ENCODE measurements at regions not wholly inside any gene's neighbourhood (a gene's known extent, or its start where the extent isn't known, plus 50 kb on each side); places are given as distances from the start of the nearest gene placed in this dataset.

GRCh38 chr4:129821073-129821472 lies 725.1 kb downstream of the C4orf33 start:
- no peak overlapping the region for H2BK120ac ChIP-seq (ENCODE audit: insufficient read depth, low read length, poor library complexity)
- H3K4me1 ChIP-seq (ENCODE audit: control insufficient read depth in 1 of 2, insufficient read depth in 2 of 2, low read length in 2 of 2), result no peaks in the 10 kb centered on the region
- H2BK12ac ChIP-seq (ENCODE audit: low read length), result no peak overlapping the region
- no peaks in the 10 kb centered on the region for H3K27me3 ChIP-seq (ENCODE audit: insufficient read depth, low read length)
- H4K12ac ChIP-seq (ENCODE audit: low read depth, low read length), result no peak overlapping the region
- H3K9me3 ChIP-seq (ENCODE audit: insufficient read depth, low read depth, low read length), result no peaks in the 10 kb centered on the region
- H3K79me2 ChIP-seq (ENCODE audit: control insufficient read depth, insufficient read depth, low read length, poor library complexity), result no peaks in the 10 kb centered on the region
- H2BK5ac ChIP-seq (ENCODE audit: low read depth, low read length, poor library complexity), result no peak overlapping the region
- no peak overlapping the region for H3K14ac ChIP-seq (ENCODE audit: low read length)
- H4K8ac ChIP-seq (ENCODE audit: low read depth, low read length), result no peak overlapping the region
- H3K36me3 ChIP-seq (ENCODE audit: control insufficient read depth in 1 of 2, insufficient read depth in 2 of 2, low read length in 2 of 2), result no peaks in the 10 kb centered on the region
- WGBS (ENCODE audit: extremely low coverage, insufficient coverage, insufficient read length), result no CpG with 5 or more reads among the region's 1 CpG
- H3K18ac ChIP-seq (ENCODE audit: low read length), result no peak overlapping the region
- no peak overlapping the region for H4K91ac ChIP-seq (ENCODE audit: low read depth, low read length)
- no peak overlapping the region for H3K4ac ChIP-seq (ENCODE audit: low read depth, low read length)
- no peak overlapping the region for H3K23ac ChIP-seq (ENCODE audit: low read length)
- no peak overlapping the region for H2AK5ac ChIP-seq (ENCODE audit: low read length)
- no peak overlapping the region for H3K9ac ChIP-seq (ENCODE audit: low read length)
- H2AFZ ChIP-seq (ENCODE audit: insufficient read depth, low read length, poor library complexity), result no peak overlapping the region
- no peak overlapping the region for H3K4me3 ChIP-seq (ENCODE audit: low read depth, low read length)
- no peak overlapping the region for H3K4me2 ChIP-seq (ENCODE audit: low read length)
- no peak for DNase-seq
- no peaks in the 10 kb centered on the region for H3K79me1 ChIP-seq (ENCODE audit: low read length)
- H3K27ac ChIP-seq (ENCODE audit: low read depth, low read length), result no peak overlapping the region

- H3K27ac ChIP-seq (ENCODE audit: low read depth, low read length), result peak overlapping the region; percentile 20
- no peak overlapping the region for H3K4me2 ChIP-seq (ENCODE audit: low read length)
- H2AFZ ChIP-seq (ENCODE audit: insufficient read depth, low read length, poor library complexity), result no peak overlapping the region
- H2BK12ac ChIP-seq (ENCODE audit: low read length), result no peak overlapping the region
- peak in 1 of 2 donors; percentile 1 for DNase-seq
- H4K91ac ChIP-seq (ENCODE audit: low read depth, low read length), result no peak overlapping the region
- no peak overlapping the region for H3K18ac ChIP-seq (ENCODE audit: low read length)
- no peaks in the 10 kb centered on the region for H3K36me3 ChIP-seq (ENCODE audit: control insufficient read depth in 1 of 2, insufficient read depth in 2 of 2, low read length in 2 of 2)
- no peak overlapping the region for H3K9ac ChIP-seq (ENCODE audit: low read length)
- no peak overlapping the region for H3K23ac ChIP-seq (ENCODE audit: low read length)
- H3K14ac ChIP-seq (ENCODE audit: low read length), result no peak overlapping the region
- no peaks in the 10 kb centered on the region for H3K79me2 ChIP-seq (ENCODE audit: control insufficient read depth, insufficient read depth, low read length, poor library complexity)
- H2BK120ac ChIP-seq (ENCODE audit: insufficient read depth, low read length, poor library complexity), result peak overlapping the region; percentile 90
- H3K79me1 ChIP-seq (ENCODE audit: low read length), result no peaks in the 10 kb centered on the region
- H4K12ac ChIP-seq (ENCODE audit: low read depth, low read length), result no peak overlapping the region
- H3K4me1 ChIP-seq (ENCODE audit: control insufficient read depth in 1 of 2, insufficient read depth in 2 of 2, low read length in 2 of 2), result no peaks in the 10 kb centered on the region
- no peaks in the 10 kb centered on the region for H3K9me3 ChIP-seq (ENCODE audit: insufficient read depth, low read depth, low read length)
- H2AK5ac ChIP-seq (ENCODE audit: low read length), result no peak overlapping the region
- H3K4ac ChIP-seq (ENCODE audit: low read depth, low read length), result no peak overlapping the region
- peak overlapping the region; percentile 43 for H4K8ac ChIP-seq (ENCODE audit: low read depth, low read length)
- no peak overlapping the region for H2BK5ac ChIP-seq (ENCODE audit: low read depth, low read length, poor library complexity)
- no peaks in the 10 kb centered on the region for H3K27me3 ChIP-seq (ENCODE audit: insufficient read depth, low read length)
- no peak overlapping the region for H3K4me3 ChIP-seq (ENCODE audit: low read depth, low read length)
These were observed 726.0 kb downstream of the C4orf33 start for GRCh38 chr4:129821963-129822362.

DNA sequence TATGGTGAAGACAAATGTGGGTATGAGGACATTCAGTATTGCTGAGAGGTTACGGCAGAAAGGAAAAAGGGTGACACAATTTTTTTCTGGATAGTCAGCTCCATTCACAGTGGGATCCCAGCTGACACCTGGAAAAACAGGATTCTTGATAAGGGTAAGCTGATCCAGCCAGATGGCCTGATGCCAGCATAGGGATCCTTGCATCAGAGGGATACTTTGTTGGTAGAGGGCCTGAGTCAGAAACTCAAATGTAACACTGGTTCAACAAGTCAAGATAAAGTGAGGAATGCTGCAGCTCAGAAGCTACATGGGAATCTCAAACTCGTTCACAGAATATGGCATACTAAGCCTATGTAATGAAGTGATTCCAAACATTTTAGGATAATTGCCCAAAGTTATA lies 726.7 kb downstream of the C4orf33 start:
- Histone ChIP-seq H2BK120ac (ENCODE audit: insufficient read depth, low read length, poor library complexity) (no peak overlapping the region), H3K27ac (ENCODE audit: low read depth, low read length) (peak overlapping the region; percentile 58), H4K91ac (ENCODE audit: low read depth, low read length) (peak overlapping the region; percentile 30), H3K79me1 (ENCODE audit: low read length) (no peaks in the 10 kb centered on the region), H4K8ac (ENCODE audit: low read depth, low read length) (no peak overlapping the region), H3K4me3 (ENCODE audit: low read depth, low read length) (no peak overlapping the region), H2BK12ac (ENCODE audit: low read length) (no peak overlapping the region), H2BK5ac (ENCODE audit: low read depth, low read length, poor library complexity) (no peak overlapping the region), H3K4me2 (ENCODE audit: low read length) (no peak overlapping the region), H3K4ac (ENCODE audit: low read depth, low read length) (no peak overlapping the region), H3K18ac (ENCODE audit: low read length) (no peak overlapping the region), H3K23ac (ENCODE audit: low read length) (no peak overlapping the region), H3K14ac (ENCODE audit: low read length) (no peak overlapping the region), H2AFZ (ENCODE audit: insufficient read depth, low read length, poor library complexity) (no peak overlapping the region), H3K9me3 (ENCODE audit: insufficient read depth, low read depth, low read length) (no peaks in the 10 kb centered on the region), H3K9ac (ENCODE audit: low read length) (no peak overlapping the region), H3K4me1 (ENCODE audit: control insufficient read depth in 1 of 2, insufficient read depth in 2 of 2, low read length in 2 of 2) (no peaks in the 10 kb centered on the region), H3K36me3 (ENCODE audit: control insufficient read depth in 1 of 2, insufficient read depth in 2 of 2, low read length in 2 of 2) (no peaks in the 10 kb centered on the region), H3K27me3 (ENCODE audit: insufficient read depth, low read length) (no peaks in the 10 kb centered on the region), H3K79me2 (ENCODE audit: control insufficient read depth, insufficient read depth, low read length, poor library complexity) (no peaks in the 10 kb centered on the region), H4K12ac (ENCODE audit: low read depth, low read length) (no peak overlapping the region), H2AK5ac (ENCODE audit: low read length) (no peak overlapping the region)
- peak; percentile 89 to 97 for DNase-seq
- WGBS (ENCODE audit: extremely low coverage, insufficient coverage, insufficient read length), result no CpG with 5 or more reads among the region's 2 CpGs

GRCh38 chr4:129823105-129823504 lies 727.2 kb downstream of the C4orf33 start:
- no peak overlapping the region for H3K27ac ChIP-seq (ENCODE audit: low read depth, low read length)
- no peak overlapping the region for H3K9ac ChIP-seq (ENCODE audit: low read length)
- H4K91ac ChIP-seq (ENCODE audit: low read depth, low read length), result no peak overlapping the region
- no peaks in the 10 kb centered on the region for H3K79me2 ChIP-seq (ENCODE audit: control insufficient read depth, insufficient read depth, low read length, poor library complexity)
- H3K79me1 ChIP-seq (ENCODE audit: low read length), result no peaks in the 10 kb centered on the region
- no peak overlapping the region for H3K4me3 ChIP-seq (ENCODE audit: low read depth, low read length)
- no peak overlapping the region for H3K23ac ChIP-seq (ENCODE audit: low read length)
- H4K8ac ChIP-seq (ENCODE audit: low read depth, low read length), result no peak overlapping the region
- no peak overlapping the region for H2BK12ac ChIP-seq (ENCODE audit: low read length)
- H3K4me1 ChIP-seq (ENCODE audit: control insufficient read depth in 1 of 2, insufficient read depth in 2 of 2, low read length in 2 of 2), result no peaks in the 10 kb centered on the region
- DNase-seq, result peak; percentile 16 to 67
- H4K12ac ChIP-seq (ENCODE audit: low read depth, low read length), result no peak overlapping the region
- H3K36me3 ChIP-seq (ENCODE audit: control insufficient read depth in 1 of 2, insufficient read depth in 2 of 2, low read length in 2 of 2), result no peaks in the 10 kb centered on the region
- no peak overlapping the region for H2BK120ac ChIP-seq (ENCODE audit: insufficient read depth, low read length, poor library complexity)
- H3K4me2 ChIP-seq (ENCODE audit: low read length), result no peak overlapping the region
- no peak overlapping the region for H2BK5ac ChIP-seq (ENCODE audit: low read depth, low read length, poor library complexity)
- H2AK5ac ChIP-seq (ENCODE audit: low read length), result no peak overlapping the region
- H2AFZ ChIP-seq (ENCODE audit: insufficient read depth, low read length, poor library complexity), result no peak overlapping the region
- no peak overlapping the region for H3K18ac ChIP-seq (ENCODE audit: low read length)
- H3K4ac ChIP-seq (ENCODE audit: low read depth, low read length), result no peak overlapping the region
- no peak overlapping the region for H3K14ac ChIP-seq (ENCODE audit: low read length)
- no peaks in the 10 kb centered on the region for H3K27me3 ChIP-seq (ENCODE audit: insufficient read depth, low read length)
- H3K9me3 ChIP-seq (ENCODE audit: insufficient read depth, low read depth, low read length), result no peaks in the 10 kb centered on the region

DNA sequence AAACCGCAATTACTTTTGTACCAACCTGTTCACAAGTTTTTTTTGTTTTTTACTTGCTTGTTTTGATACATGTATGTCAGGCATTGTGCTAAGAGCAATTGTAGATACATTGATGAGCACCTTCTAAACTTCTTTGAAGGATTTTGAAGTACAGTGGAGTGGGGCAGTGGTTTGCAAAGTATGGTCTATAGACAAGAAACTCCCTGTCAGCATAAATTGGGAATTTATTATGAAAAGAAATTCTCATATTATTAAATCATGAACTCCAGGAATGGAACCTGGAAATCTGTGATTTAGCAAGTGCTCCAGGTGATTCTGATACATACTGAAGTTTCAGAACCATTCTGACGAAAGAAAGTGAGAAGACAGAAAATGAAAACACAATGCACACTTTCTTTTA lies 733.4 kb downstream of the C4orf33 start:
- H3K79me2 ChIP-seq (ENCODE audit: control insufficient read depth, insufficient read depth, low read length, poor library complexity), result no peaks in the 10 kb centered on the region
- no peak for DNase-seq
- H2BK5ac ChIP-seq (ENCODE audit: low read depth, low read length, poor library complexity), result no peak overlapping the region
- no peaks in the 10 kb centered on the region for H3K9me3 ChIP-seq (ENCODE audit: insufficient read depth, low read depth, low read length)
- no peak overlapping the region for H3K4me3 ChIP-seq (ENCODE audit: low read depth, low read length)
- no peak overlapping the region for H3K9ac ChIP-seq (ENCODE audit: low read length)
- H3K4me2 ChIP-seq (ENCODE audit: low read length), result no peak overlapping the region
- no peak overlapping the region for H4K91ac ChIP-seq (ENCODE audit: low read depth, low read length)
- no peak overlapping the region for H2BK12ac ChIP-seq (ENCODE audit: low read length)
- H3K4ac ChIP-seq (ENCODE audit: low read depth, low read length), result no peak overlapping the region
- no peak overlapping the region for H3K27ac ChIP-seq (ENCODE audit: low read depth, low read length)
- H3K23ac ChIP-seq (ENCODE audit: low read length), result no peak overlapping the region
- H3K14ac ChIP-seq (ENCODE audit: low read length), result no peak overlapping the region
- no peaks in the 10 kb centered on the region for H3K27me3 ChIP-seq (ENCODE audit: insufficient read depth, low read length)
- no CpG with 5 or more reads among the region's 2 CpGs for WGBS (ENCODE audit: extremely low coverage, insufficient coverage, insufficient read length)
- no peaks in the 10 kb centered on the region for H3K36me3 ChIP-seq (ENCODE audit: control insufficient read depth in 1 of 2, insufficient read depth in 2 of 2, low read length in 2 of 2)
- no peaks in the 10 kb centered on the region for H3K79me1 ChIP-seq (ENCODE audit: low read length)
- no peaks in the 10 kb centered on the region for H3K4me1 ChIP-seq (ENCODE audit: control insufficient read depth in 1 of 2, insufficient read depth in 2 of 2, low read length in 2 of 2)
- no peak overlapping the region for H2AK5ac ChIP-seq (ENCODE audit: low read length)
- no peak overlapping the region for H2AFZ ChIP-seq (ENCODE audit: insufficient read depth, low read length, poor library complexity)
- H2BK120ac ChIP-seq (ENCODE audit: insufficient read depth, low read length, poor library complexity), result no peak overlapping the region
- H4K8ac ChIP-seq (ENCODE audit: low read depth, low read length), result no peak overlapping the region
- no peak overlapping the region for H3K18ac ChIP-seq (ENCODE audit: low read length)
- H4K12ac ChIP-seq (ENCODE audit: low read depth, low read length), result no peak overlapping the region
